ENCODE measurements at regions not wholly inside any gene's neighbourhood (a gene's known extent, or its start where the extent isn't known, plus 50 kb on each side); places are given as distances from the start of the nearest gene placed in this dataset.

DNA sequence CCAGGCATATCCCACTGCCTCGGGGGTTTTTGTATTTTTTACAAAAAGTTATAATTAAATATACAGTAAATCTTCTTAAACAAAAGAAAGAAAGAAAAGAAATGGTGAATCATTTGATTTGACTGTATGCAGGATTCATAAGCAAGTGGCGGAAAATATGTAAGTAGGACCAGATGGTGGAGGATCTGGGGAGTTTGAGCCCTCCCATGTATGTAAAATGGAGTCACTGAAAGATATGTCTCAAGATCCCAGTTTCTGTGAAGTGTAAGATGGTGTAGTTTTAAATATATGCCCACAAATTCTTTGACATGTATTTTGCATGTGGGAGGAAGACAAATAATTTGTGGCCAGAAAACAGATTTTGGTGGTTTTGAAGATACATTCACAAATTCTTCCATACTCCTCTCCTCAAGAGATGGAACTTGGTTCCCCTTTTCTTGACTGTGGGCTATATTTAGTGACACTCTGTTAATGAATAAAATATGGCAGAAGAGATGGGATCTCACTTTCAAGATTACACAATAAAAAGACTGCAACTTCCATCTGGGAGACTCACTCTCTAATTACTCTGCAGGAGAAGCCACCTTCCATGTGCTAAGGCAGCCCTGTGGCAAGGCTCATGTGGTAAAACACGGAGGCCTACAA lies 133.6 kb upstream of the S100G start:
- DNase-seq, result no peak

GRCh38 chrX:16517039-16517605 lies 132.8 kb upstream of the S100G start:
- DNase-seq, result no peak

GRCh38 chrX:16518131-16518530 lies 131.8 kb upstream of the S100G start:
- DNase-seq, result no peak

DNA sequence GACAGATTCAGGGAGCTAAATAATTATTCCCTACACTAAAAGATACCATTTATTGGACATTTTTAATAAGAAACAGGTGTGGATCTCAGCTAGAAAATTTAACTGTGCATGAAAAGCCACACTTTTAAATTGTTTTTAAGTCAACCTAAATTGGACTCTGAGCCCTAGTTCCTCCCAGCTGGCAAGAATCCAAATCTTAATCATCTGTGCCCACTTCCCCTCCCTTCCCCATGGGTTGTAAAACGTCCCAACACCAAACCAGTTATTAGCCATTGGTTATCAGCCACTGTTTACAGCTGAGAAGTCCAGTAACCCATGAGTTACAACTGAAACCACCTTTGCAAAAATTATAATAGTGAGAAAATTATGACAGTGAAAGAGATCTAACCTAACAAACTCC lies 125.6 kb upstream of the S100G start:
- DNase-seq, result no peak

DNA sequence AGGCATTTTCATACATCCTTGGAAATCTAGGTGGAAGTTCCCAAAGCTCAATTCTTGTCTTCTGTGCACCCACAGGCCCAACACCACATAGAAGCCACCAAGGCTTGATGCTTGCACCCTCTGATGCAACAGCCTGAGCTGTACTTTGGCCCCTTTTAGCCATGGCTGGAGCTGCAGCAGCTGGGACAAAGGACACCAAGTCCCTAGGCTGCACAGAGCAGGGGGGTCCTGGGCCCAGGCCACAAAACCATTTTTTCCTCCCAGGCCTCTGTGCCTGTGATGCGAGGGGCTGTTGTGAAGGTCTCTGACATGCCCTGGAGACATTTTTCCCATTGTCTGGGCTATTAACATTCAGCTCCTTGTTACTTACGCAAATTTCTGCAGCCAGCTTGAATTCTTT lies 124.0 kb upstream of the S100G start:
- no peak for DNase-seq

GRCh38 chrX:16528620-16529019 lies 121.3 kb upstream of the S100G start:
- peak; percentile 38 for DNase-seq

Measured in stimulated activated CD4-positive, alpha-beta T cell treated with anti-CD3 and anti-CD28 coated beads, Interleukin-4, amount 100 ng/mL, for 24 hours (primary cell).